HG02870 (cell line): ENCODE measurements at regions not wholly inside any gene's neighbourhood (a gene's known extent, or its start where the extent isn't known, plus 50 kb on each side); places are given as distances from the start of the nearest gene placed in this dataset.

Experiments used
- ATAC-seq: cut with Tn5 transposase; IDR thresholded peaks from one replicate; pipeline ENCODE4 v1.9.1; 2021; ENCODE audit warnings: mild to moderate bottlenecking, moderate library complexity; ENCODE audit not compliant: unreplicated experiment

DNA sequence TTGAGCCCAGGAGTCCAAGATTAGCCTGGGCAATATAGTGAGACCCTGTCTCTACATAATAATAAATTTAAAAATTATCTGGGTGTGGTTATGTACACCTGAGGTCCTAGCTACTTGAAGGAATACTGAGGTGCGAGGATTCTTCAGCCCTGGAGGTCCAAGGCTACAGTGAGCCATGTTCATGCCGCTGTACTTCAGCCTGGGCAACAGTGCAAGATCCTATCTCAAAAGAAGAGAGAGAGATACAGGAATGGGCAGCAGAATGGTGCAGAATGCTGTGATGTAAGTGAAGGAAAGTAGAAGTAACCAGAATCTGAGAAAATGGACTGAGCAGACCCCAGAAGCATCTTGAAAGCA lies 62.7 kb upstream of the EXOC4 start:
- ATAC-seq = no peak

DNA sequence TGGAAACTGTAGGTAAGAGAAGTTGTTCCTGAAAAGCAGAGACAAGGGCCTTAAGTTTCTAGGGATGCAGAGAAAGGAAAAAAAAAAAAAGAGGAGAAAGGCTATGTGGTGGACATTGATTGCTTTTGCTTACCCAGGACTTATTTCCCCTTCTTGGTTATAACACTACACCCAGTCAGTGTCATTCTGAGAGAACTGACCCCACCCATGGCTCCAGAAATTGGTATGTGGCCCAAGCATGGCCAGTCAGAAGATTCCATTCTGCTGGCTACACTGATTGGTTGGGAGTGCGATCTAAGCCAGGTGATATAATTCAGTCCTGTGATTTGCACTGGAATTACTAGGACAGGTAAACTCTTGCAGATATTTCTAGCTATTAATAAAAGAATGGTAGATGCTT lies 62.2 kb upstream of the EXOC4 start:
- ATAC-seq = no peak

DNA sequence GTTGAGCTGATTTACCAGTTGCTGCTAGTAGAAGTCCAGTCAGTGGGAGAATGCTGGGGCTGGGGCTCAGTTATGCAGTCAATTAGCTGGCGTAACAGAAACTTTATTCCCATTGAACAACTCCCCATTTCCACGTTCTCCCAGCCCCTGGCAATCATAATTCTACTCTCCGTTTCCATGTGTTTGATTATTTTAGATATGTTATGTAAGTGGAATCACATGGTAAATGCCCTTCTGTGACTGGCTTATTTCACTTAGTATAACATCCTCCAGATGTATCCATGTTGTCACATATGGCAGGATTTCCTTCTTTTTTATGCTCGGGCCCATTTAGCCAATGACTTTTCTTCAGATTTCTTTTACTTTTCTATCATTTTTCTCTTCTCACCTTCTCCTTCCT lies 61.1 kb upstream of the EXOC4 start:
- no peak for ATAC-seq

DNA sequence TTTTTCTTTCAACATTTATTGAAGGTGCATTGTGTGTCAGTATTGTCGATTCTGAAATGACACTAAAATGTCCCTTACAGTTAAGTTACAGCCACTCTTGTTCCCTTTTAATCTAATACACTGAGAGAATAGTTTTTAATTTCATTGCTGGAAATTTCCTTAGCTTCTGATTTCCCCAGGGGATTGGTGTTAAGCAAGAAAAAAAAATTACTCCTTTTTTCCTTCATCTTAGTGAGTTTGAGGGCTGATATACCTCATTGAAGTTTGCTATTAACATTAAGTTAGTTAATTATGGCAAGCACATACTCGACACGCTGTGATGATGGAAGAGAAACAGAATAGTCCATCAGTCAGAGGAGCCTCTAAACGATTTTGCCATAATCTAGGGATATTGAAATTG lies 57.0 kb upstream of the EXOC4 start:
- no peak for ATAC-seq

DNA sequence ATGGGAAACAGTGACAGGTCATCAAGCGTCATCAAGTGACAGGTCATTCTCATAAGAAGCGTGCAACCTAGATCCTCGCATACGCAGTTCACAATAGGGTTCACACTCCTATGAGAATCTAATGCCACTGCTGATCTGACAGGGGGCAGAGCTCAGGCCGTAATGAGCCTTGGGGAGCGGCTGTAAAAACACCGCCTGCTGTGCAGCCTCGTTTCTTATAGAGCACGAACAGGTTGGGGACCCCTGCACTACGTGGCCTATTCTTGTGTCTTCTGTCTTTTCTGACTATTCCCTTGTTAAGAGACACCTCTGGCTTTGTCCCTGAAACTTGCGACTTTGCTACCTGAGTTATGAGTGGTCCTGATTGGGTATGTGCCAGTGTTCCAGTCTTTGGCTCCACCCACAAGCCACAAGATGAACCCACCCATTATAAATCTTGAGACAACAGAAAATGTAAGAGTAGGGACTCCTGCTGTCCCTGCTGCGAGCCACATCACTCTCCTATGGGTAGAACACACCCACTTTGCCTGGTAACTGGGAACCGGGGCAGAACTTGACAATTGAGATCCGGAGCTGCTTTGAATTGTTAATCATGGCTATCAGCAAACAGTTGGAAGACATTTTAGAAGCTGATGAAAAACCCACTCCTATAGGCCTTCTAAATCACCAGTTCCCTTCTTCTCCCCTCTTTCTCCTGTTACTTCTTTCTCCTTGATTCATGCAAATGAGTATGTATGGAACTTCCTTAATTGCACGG lies 55.8 kb upstream of the EXOC4 start:
- ATAC-seq = no peak

DNA sequence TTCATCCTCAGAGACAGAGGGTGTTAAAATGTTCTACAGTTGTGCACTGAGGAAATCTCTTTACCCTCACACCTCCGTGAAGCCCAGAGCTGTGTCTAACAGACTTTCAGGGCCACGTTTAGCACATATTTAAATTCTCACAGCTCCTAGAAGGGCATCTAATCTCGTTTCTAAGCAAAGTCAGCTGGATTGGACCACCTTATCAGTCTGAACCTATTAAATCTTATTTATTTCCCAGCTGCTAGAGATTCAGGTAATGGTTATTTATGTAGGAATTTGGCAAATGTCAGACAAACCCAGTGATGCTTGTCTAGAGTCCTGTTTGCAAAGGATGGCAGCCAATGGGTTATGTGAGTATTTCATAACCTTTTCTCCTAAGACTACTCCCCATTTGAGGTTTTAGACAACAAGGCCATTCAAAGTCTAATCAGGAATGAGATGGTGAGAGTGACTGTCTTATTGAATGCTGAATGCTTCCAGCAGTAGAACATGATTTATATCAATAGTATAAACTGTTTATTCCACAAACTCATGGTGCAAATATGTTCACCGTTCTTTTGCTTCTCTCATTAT lies 54.8 kb upstream of the EXOC4 start:
- no peak for ATAC-seq

DNA sequence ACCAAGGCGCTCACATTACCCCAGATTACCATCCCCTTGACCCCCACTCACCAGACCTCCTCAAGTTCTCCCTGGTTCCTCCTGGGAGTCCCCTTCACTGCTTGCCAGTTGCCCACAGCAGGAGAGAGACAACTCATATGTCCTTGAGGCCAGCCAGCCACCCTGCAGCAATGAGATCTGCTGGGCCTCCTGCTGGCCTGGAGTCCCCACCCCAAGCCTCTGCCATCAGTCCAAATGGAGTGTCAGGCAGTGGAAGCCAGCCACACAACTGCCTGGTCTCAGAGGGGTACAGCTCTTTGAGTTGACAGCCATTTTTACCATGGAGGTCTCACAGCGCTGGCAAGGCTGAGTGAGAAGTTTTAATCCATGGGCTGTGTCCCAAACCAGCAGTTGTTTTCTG lies 53.0 kb upstream of the EXOC4 start:
- no peak for ATAC-seq

DNA sequence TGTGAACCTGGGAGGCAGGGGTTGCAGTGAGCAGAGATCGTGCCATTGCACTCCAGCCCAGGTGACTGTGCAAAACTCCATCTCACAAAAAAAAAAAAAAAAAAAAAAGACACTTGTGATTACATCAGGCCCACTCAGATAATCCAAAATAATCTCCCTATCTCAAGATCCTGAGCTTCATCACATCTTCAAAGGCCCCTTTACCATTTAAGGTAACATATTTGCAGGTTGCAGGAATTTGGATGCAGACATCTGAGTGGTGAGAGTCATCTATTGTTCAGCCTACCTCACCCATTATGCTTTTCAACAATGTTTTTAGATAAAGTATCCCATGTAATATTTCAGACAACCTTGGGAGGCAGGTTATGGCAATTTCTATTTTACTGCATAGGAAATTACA lies 51.4 kb upstream of the EXOC4 start:
- no peak for ATAC-seq

DNA sequence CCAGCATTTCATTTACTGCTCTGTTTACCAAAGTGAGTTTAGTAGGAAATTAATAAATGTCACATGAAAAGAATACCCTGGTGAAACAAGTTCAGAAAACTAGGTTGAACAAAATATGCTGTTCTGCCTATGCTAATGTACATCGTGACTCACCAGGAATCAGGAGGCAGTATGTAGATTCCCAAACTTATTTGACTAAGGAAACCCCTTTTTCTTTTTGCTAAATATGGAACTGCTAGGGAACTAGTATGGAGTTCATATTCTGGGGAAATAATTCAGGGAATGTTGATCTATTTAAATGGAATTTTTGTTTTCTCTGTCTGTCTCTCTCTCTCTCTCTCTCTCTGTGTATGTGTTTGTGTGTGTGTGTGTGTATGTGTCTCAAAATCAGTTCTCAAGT lies 49.9 kb upstream of the EXOC4 start:
- ATAC-seq = no peak
